ENCODE measurements at regions not wholly inside any gene's neighbourhood (a gene's known extent, or its start where the extent isn't known, plus 50 kb on each side); places are given as distances from the start of the nearest gene placed in this dataset.
"Not testable (repeated sequence)": the region's sequence is repeated elsewhere in the genome, so short reads cannot be mapped to it uniquely, and the experiment has no call there.

- TF ChIP-seq CTCF, POLR2A (IDR thresholded peaks at IDR 0.05): not testable (repeated sequence)
Measured at GRCh38 chr2:64899876-64900275, 89.3 kb upstream of the SLC1A4 start.
